B cell (primary cell): ENCODE measurements at regions not wholly inside any gene's neighbourhood (a gene's known extent, or its start where the extent isn't known, plus 50 kb on each side); places are given as distances from the start of the nearest gene placed in this dataset.

Experiments
- EZH2 ChIP-seq: IDR thresholded peaks from 2 replicates; pipeline ENCODE4 v1.6.1; 2012; ENCODE audit warnings: borderline replicate concordance, low read depth, mild to moderate bottlenecking, moderate library complexity, low read length; ENCODE audit not compliant: insufficient read depth, poor library complexity, severe bottlenecking
- TF ChIP-seq, protein P1 (sequence below): fragments of 200-600 bp; IDR thresholded peaks from one replicate; pipeline ENCODE4 v1.8.0; 2022; ENCODE audit warnings: antibody characterized with exemption, mild to moderate bottlenecking

DNA sequence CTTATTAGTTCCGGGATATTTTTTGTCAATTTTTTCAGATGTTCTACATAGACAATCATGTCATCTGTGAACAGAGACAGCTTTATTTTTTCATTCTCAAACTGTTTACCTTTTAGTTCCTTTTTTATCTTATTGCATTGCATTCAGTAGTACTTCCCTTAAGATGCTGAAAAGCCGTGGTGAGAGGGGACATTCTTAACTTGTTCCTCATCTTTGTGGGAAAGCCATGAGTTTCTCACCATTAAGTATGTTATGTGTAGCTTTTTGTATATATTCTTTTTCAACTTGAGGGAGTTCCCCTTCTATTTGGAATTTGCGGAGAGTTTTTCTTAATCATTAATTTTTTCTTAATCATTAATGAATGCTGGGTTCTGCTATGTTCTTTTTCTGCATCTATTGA, 1727.1 kb upstream of the SEL1L start:
- no peak for TF ChIP-seq EZH2
- TF ChIP-seq, protein P1, sequence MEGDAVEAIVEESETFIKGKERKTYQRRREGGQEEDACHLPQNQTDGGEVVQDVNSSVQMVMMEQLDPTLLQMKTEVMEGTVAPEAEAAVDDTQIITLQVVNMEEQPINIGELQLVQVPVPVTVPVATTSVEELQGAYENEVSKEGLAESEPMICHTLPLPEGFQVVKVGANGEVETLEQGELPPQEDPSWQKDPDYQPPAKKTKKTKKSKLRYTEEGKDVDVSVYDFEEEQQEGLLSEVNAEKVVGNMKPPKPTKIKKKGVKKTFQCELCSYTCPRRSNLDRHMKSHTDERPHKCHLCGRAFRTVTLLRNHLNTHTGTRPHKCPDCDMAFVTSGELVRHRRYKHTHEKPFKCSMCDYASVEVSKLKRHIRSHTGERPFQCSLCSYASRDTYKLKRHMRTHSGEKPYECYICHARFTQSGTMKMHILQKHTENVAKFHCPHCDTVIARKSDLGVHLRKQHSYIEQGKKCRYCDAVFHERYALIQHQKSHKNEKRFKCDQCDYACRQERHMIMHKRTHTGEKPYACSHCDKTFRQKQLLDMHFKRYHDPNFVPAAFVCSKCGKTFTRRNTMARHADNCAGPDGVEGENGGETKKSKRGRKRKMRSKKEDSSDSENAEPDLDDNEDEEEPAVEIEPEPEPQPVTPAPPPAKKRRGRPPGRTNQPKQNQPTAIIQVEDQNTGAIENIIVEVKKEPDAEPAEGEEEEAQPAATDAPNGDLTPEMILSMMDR: no peak
